ACC112 (cell line): ENCODE measurements at regions not wholly inside any gene's neighbourhood (a gene's known extent, or its start where the extent isn't known, plus 50 kb on each side); places are given as distances from the start of the nearest gene placed in this dataset.

Source experiments
- H2AFZ ChIP-seq: fragments of 200-600 bp; sonication (generic); one replicate; pipeline ENCODE4 v1.6.0; 2017; ENCODE audit warnings: antibody characterized with exemption, low read length; ENCODE audit not compliant: unreplicated experiment
- H3K27ac ChIP-seq: fragments of 200-600 bp; sonication (generic); 2 replicates; pipeline ENCODE4 v1.5.1; 2014; ENCODE audit warnings: low read depth, mild to moderate bottlenecking, antibody characterized with exemption, low read length, moderate library complexity
- H3K27me3 ChIP-seq: fragments of 200-600 bp; sonication (generic); 2 replicates; pipeline ENCODE4 v1.6.1; 2014; ENCODE audit warnings: mild to moderate bottlenecking, antibody characterized with exemption, low read length, moderate library complexity, mixed read lengths; ENCODE audit not compliant: insufficient read depth
- H3K36me3 ChIP-seq: fragments of 200-600 bp; sonication (generic); 2 replicates; pipeline ENCODE4 v1.6.1; 2016; ENCODE audit warnings: mild to moderate bottlenecking, antibody characterized with exemption, low read length, moderate library complexity, mixed read lengths; ENCODE audit not compliant: insufficient read depth
- H3K4me1 ChIP-seq: fragments of 200-600 bp; sonication (generic); one replicate; pipeline ENCODE4 v1.6.1; 2016; ENCODE audit warnings: low read length, mixed read lengths; ENCODE audit not compliant: insufficient read depth, unreplicated experiment, control insufficient read depth
- H3K4me3 ChIP-seq: fragments of 200-600 bp; sonication (generic); 2 replicates; pipeline ENCODE4 v1.5.1; 2014; ENCODE audit warnings: mild to moderate bottlenecking, low read depth, low read length
- H3K79me2 ChIP-seq: fragments of 200-600 bp; sonication (generic); one replicate; pipeline ENCODE4 v1.6.0; 2016; ENCODE audit warnings: low read length; ENCODE audit not compliant: control insufficient read depth, unreplicated experiment, insufficient read depth

DNA sequence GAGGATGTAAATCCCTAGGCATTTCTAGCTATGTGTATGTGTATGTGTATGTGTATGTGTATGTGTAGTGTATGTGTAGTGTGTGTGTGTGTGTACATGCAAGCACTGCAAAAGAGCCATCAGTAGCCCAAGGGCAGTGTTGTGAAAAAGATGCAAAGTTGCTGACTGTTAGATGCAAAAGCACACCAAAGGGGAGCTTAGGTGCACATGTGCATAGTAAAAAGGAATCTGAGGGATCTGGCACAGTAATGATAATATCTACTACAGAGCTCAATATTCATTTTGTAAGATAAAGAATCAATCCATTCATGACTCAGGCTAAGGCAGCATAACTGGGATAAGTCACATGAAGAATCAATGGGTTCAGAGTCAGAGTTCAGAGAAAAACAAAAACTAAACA, 80.2 kb downstream of the TMEM47 start:
- no peaks in the 10 kb centered on the region for H3K36me3 ChIP-seq
- H3K27ac ChIP-seq: no peak overlapping the region
- H3K4me1 ChIP-seq: no peaks in the 10 kb centered on the region
- no peak overlapping the region for H2AFZ ChIP-seq
- H3K79me2 ChIP-seq: no peaks in the 10 kb centered on the region
- H3K27me3 ChIP-seq: no peaks in the 10 kb centered on the region
- no peak overlapping the region for H3K4me3 ChIP-seq

DNA sequence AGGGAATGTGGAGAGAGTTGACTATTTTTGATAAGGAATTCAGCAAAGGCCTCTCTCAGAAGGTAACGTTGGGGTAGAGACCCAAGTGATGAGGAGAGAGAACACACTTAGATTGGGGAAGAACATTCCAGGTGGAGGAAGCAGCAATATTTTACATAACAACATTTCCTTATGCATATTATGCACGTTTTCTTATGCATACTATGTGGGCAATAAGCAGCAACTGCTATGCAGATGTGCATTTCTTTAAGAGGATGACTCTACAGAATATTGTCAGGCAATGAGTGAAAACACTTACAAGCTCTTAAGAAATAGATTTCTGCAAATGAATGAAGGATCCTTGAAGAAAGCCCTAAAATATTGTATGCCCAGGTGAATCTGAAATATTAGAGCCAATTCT, 91.1 kb downstream of the TMEM47 start:
- Histone ChIP-seq H3K27me3 (no peaks in the 10 kb centered on the region), H3K4me3 (no peak overlapping the region), H3K36me3 (no peaks in the 10 kb centered on the region), H3K4me1 (no peaks in the 10 kb centered on the region), H3K27ac (no peak overlapping the region), H2AFZ (no peak overlapping the region), H3K79me2 (no peaks in the 10 kb centered on the region)

DNA sequence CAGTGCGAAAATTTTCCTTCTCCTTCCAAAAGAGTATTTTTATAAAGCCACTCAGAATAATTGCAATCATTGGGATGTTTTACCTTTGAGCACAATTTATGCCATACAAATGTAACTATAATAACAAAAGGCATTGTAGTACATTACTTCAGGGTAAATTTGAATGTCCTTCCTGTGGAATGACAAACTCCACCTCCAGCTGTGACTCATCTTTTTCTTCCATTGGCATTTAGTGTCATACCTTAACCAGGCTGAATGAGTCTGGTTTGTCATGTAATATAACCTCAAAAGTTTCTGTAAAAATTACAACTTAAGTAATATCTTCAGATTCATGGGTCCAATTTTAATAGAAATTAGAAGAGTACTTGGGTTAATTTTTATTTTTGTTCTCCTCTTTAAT, 93.3 kb downstream of the TMEM47 start:
- Histone ChIP-seq H3K27me3 (no peaks in the 10 kb centered on the region), H3K36me3 (no peaks in the 10 kb centered on the region), H2AFZ (no peak overlapping the region), H3K79me2 (no peaks in the 10 kb centered on the region), H3K4me1 (no peaks in the 10 kb centered on the region), H3K27ac (no peak overlapping the region), H3K4me3 (no peak overlapping the region)

DNA sequence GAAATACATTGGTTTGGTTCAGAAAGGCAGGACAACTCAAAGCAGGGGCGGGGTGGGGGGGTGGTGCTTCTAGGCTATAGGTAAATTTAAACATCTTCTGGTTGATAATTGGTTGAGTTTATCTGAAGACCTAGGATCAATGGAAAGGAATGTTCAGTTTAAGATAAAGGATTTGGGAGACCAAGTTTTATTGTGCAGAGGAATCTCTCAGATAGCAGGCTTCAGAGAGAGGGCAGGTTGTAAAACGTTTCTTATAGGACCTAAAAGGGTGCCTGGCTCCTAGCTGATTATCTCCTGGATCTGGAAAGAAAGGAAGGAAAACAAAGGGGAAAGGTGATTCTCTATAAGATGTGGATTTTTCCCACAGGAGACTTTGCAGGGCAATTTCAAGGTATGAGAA, 94.0 kb downstream of the TMEM47 start:
- Histone ChIP-seq H3K36me3 (no peaks in the 10 kb centered on the region), H3K4me1 (no peaks in the 10 kb centered on the region), H3K27me3 (no peaks in the 10 kb centered on the region), H3K79me2 (no peaks in the 10 kb centered on the region), H3K27ac (no peak overlapping the region), H3K4me3 (no peak overlapping the region), H2AFZ (no peak overlapping the region)

DNA sequence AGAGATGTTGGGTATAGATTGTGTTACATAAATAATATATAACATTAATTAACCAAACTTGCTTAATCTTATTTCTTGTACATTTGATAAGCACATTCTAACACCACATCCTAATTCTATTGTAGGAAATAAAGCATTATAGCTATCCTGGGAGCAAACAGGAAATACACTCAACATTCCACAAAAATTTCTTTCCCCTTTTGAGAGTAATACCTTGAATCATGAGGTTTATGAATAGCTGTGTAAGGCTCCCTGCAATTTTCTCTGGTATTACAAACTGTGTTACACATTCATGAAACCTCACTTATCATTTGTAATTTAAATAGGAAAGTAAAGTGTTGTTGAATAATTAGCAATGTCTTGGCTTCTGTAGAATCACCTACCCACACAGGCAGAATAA, 95.1 kb downstream of the TMEM47 start:
- Histone ChIP-seq H3K4me3 (no peak overlapping the region), H3K27me3 (no peaks in the 10 kb centered on the region), H3K27ac (no peak overlapping the region), H3K36me3 (no peaks in the 10 kb centered on the region), H2AFZ (peak overlapping the region; percentile 38), H3K4me1 (no peaks in the 10 kb centered on the region), H3K79me2 (no peaks in the 10 kb centered on the region)

DNA sequence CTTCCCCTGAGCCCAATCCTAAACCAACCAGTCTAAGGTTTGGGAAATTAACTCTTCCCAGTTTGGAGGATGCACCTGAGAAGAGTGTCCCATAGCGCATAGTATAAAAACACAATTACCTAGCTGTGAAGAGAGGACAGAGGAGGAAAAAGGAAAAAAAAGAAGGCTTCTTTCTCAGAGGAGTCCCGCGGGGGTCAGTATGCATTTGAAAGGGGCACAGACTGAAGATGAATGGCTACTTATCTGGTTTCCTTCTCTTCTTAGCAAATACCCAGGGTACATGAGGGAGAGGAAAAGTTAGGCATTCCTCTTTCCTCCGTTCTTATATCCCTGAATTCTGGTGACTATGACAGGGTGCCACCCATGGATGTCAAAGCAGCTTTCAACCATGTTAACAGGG, 96.9 kb downstream of the TMEM47 start:
- Histone ChIP-seq H3K36me3 (no peaks in the 10 kb centered on the region), H3K79me2 (no peaks in the 10 kb centered on the region), H2AFZ (no peak overlapping the region), H3K4me1 (no peaks in the 10 kb centered on the region), H3K27me3 (no peaks in the 10 kb centered on the region), H3K4me3 (no peak overlapping the region), H3K27ac (no peak overlapping the region)

DNA sequence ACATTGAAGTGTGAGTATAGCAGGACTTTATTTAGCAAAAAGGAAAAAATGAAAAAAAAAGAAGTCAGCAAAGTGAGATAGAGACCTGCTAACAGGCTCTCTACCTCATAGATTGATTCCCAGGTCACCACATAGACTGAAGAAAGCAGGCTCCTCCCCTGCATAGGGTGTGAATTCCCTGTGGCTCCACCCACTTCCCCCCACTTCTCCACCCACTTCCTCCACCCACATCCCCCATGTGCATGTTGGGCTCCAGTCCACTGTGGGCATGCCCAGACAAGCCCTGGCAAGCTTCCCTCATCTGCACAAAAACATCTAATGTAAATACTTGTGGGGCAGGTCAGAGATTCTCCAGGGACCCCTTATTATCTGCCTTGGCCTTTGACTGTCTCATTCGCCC, 97.8 kb downstream of the TMEM47 start:
- Histone ChIP-seq H3K36me3 (no peaks in the 10 kb centered on the region), H3K27me3 (no peaks in the 10 kb centered on the region), H2AFZ (peak overlapping the region; percentile 6), H3K4me3 (no peak overlapping the region), H3K79me2 (no peaks in the 10 kb centered on the region), H3K27ac (no peak overlapping the region), H3K4me1 (no peaks in the 10 kb centered on the region)

DNA sequence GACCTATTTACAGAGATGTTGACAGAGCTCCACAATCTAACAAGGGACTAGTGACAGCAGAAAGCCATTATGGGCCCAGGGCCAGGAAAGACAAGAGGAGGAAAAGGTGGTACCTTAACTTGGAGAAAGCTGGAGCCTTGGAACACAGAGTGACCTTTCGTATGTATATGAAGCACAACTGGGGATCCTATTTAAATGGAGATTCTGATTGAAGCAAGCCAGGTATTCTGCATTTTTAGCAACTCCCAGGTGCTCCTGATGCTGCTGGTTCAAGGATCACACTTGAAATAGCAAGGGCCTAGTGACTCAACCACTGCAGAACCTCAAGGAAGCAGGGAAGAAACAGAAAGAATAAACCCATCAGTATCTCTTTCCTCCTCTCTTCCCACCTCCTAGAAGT, 99.4 kb downstream of the TMEM47 start:
- Histone ChIP-seq H3K4me3 (no peak overlapping the region), H2AFZ (no peak overlapping the region), H3K79me2 (no peaks in the 10 kb centered on the region), H3K36me3 (no peaks in the 10 kb centered on the region), H3K4me1 (no peaks in the 10 kb centered on the region), H3K27ac (no peak overlapping the region), H3K27me3 (no peaks in the 10 kb centered on the region)

DNA sequence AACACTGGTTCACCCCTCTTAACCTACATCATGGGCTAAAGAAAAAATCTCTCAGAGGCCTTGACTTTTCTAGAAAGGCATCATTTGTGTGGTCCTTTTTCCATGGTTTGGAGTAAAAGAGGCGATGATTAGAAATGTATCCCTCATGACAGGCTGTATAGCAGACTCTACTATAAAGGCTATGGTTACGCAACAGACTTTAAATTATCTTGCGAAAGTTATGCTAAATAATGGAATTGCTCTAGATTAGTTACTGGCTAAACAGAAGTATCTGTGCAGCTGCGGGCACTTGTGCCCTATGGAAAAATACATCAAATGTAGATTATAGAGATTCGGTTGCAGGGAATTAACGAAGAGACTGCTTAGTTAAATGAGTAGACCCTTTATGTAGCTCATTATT, 101.6 kb downstream of the TMEM47 start:
- H3K36me3 ChIP-seq: no peaks in the 10 kb centered on the region
- H3K79me2 ChIP-seq: no peaks in the 10 kb centered on the region
- H3K4me3 ChIP-seq: no peak overlapping the region
- no peaks in the 10 kb centered on the region for H3K4me1 ChIP-seq
- no peak overlapping the region for H3K27ac ChIP-seq
- no peak overlapping the region for H2AFZ ChIP-seq
- H3K27me3 ChIP-seq: no peaks in the 10 kb centered on the region

DNA sequence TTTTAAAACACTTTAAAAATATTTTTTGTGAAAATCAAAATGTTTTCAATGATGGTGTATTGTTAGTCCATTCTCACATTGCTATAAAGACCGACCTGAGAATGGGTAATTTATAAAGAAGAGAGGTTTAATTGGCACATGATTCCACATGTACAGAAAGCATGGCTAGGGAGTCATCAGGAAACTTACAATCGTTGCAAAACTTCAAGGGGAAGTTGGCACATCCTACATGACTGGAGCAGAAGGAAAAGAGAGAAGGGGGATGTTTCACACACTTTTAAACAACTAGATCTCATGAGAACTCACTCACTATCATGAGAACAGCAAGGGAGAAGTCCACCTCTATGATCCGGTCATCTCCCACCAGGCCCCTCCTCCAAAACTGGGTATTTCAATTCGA, 110.7 kb downstream of the TMEM47 start:
- Histone ChIP-seq H3K79me2 (no peaks in the 10 kb centered on the region), H3K4me3 (no peak overlapping the region), H3K27ac (no peak overlapping the region), H2AFZ (no peak overlapping the region), H3K27me3 (no peaks in the 10 kb centered on the region), H3K36me3 (no peaks in the 10 kb centered on the region), H3K4me1 (peaks cover 3% of the 10 kb centered on the region)

DNA sequence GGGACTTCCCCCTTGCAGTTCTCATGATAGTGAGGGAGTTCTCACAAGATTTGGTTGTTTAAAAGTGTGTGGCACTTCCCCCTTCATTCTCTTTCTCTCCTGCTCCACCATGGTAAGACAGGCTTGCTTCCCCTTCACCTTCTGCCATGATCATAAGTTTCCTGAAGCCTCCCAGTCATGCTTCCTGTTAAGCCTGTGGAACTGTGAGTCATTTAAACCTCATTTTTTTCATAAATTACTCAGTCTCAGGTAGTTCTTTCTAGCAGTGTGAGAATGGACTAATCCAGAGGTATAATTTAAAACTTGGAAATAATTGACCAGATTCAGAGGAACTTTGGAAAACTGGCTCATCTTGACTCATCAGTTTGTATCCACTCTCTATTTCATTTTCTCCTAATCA, 129.0 kb downstream of the TMEM47 start:
- Histone ChIP-seq H3K79me2 (no peaks in the 10 kb centered on the region), H3K4me1 (no peaks in the 10 kb centered on the region), H3K36me3 (no peaks in the 10 kb centered on the region), H3K27ac (no peak overlapping the region), H2AFZ (no peak overlapping the region), H3K4me3 (no peak overlapping the region), H3K27me3 (no peaks in the 10 kb centered on the region)

DNA sequence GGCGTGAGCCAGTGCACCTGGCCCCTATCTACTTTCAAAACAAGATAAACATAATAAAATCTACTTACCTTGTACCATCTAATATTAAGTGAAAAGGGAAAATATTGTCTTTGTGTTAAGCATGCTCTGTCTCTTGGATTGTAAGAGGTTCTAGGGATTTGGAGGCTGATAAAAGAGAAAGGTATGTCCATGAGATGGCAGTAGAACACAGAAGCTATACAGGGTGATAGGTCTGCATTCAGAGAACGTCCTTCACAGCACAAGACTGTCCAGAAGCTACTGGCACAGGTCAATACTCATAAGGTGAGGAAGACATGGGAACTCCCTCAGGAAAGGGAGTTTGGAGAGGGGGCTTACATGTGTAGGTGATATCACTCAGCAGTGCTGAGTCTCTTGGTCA, 135.5 kb downstream of the TMEM47 start:
- Histone ChIP-seq H2AFZ (no peak overlapping the region), H3K27me3 (no peaks in the 10 kb centered on the region), H3K36me3 (no peaks in the 10 kb centered on the region), H3K79me2 (no peaks in the 10 kb centered on the region), H3K4me3 (no peak overlapping the region), H3K27ac (no peak overlapping the region), H3K4me1 (no peaks in the 10 kb centered on the region)
